SJSA1 (cell line): ENCODE measurements at regions not wholly inside any gene's neighbourhood (a gene's known extent, or its start where the extent isn't known, plus 50 kb on each side); places are given as distances from the start of the nearest gene placed in this dataset.

Source experiments
- DNase-seq, 2 experiments: peaks; one replicate each; pipeline ENCODE4 v3.0.0-alpha.2; 2015 to 2020; ENCODE audit warnings: low spot score in 2 of 2, low read depth in 1 of 2
- H3K27ac ChIP-seq: fragments of 250-450 bp; sonication (Bioruptor Pico); 2 replicates; pipeline ENCODE4 v1.5.1; 2020; ENCODE audit warnings: mild to moderate bottlenecking, moderate library complexity
- H3K27me3 ChIP-seq: fragments of 250-450 bp; sonication (Bioruptor Pico); replicated peaks from 2 replicates; pipeline ENCODE4 v1.5.1; 2020; ENCODE audit warnings: mild to moderate bottlenecking, moderate library complexity
- H3K36me3 ChIP-seq: fragments of 250-450 bp; sonication (Bioruptor Pico); 2 replicates; pipeline ENCODE4 v1.5.1; 2020; ENCODE audit warnings: mild to moderate bottlenecking
- H3K4me1 ChIP-seq: fragments of 250-450 bp; sonication (Bioruptor Pico); replicated peaks from 2 replicates; pipeline ENCODE4 v1.6.1; 2021; ENCODE audit warnings: mild to moderate bottlenecking
- H3K4me3 ChIP-seq: fragments of 250-450 bp; sonication (Bioruptor Pico); 2 replicates; pipeline ENCODE4 v1.5.1; 2020; ENCODE audit warnings: mild to moderate bottlenecking
- H3K9me3 ChIP-seq: fragments of 250-450 bp; sonication (Bioruptor Pico); replicated peaks from 2 replicates; pipeline ENCODE4 v1.5.1; 2020; ENCODE audit warnings: mild to moderate bottlenecking

- no peaks in the 10 kb centered on the region for H3K9me3 ChIP-seq
- no peaks in the 10 kb centered on the region for H3K4me1 ChIP-seq
- DNase-seq, result no peak
Observed at GRCh38 chr22:49642741-49643140, 184.9 kb downstream of the BRD1 start.

GRCh38 chr22:49642331-49642730 is 185.3 kb downstream of the BRD1 start:
- H3K9me3 ChIP-seq, result no peaks in the 10 kb centered on the region

More at GRCh38 chr22:49642741-49643140, 184.9 kb downstream of the BRD1 start:
- Histone ChIP-seq H3K36me3 (no peaks in the 10 kb centered on the region), H3K27ac (no peak overlapping the region), H3K4me3 (no peak overlapping the region), H3K27me3 (peaks cover 13% of the 10 kb centered on the region)

GRCh38 chr22:49641770-49642313 is 185.8 kb downstream of the BRD1 start:
- Histone ChIP-seq H3K4me3 (no peak overlapping the region), H3K9me3 (no peaks in the 10 kb centered on the region)

More at GRCh38 chr22:49642331-49642730, 185.3 kb downstream of the BRD1 start:
- H3K4me3 ChIP-seq, result no peak overlapping the region
- H3K36me3 ChIP-seq, result no peaks in the 10 kb centered on the region
- no peak for DNase-seq
- H3K27me3 ChIP-seq, result peaks cover 17% of the 10 kb centered on the region
- no peaks in the 10 kb centered on the region for H3K4me1 ChIP-seq
- H3K27ac ChIP-seq, result no peak overlapping the region

DNA sequence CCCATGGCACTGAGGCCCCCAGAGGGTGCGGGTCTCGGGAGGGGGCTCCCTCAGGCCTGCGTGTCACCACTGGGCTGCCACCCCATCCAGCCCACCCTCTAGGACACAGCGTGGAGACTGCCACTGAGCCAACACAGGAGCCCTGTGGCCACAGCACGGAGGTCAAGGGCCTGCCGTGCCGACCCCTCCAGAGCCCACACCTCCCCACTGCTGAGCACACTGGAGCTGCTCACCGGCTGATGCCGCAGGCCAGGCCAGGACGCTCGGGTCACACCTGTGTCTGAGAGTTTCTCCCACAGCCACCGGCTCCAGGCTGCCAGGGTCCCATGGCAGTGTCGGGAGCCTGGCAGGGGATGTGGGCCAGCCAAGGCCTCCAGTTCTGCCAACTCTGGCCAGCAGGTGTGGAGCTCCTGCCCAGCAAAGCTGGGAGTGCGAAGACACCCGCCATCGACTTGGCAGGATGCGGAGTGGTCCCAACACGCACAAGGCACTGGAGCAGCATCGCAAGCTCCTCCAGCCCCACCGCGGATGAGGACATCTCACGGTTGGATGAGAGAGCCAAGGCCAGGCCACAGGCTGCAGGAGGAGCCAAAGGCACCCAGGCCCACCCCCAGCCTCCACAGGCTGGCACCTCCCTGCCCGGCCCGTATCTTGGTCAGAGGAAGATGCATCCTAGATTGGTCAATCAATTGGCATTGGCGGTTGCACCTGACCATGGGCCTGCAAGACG is 187.1 kb downstream of the BRD1 start:
- Histone ChIP-seq H3K27me3 (peaks cover 30% of the 10 kb centered on the region), H3K4me1 (no peaks in the 10 kb centered on the region), H3K9me3 (no peaks in the 10 kb centered on the region), H3K27ac (no peak overlapping the region), H3K4me3 (no peak overlapping the region), H3K36me3 (no peaks in the 10 kb centered on the region)
- DNase-seq, result no peak

More at GRCh38 chr22:49641770-49642313, 185.8 kb downstream of the BRD1 start:
- Histone ChIP-seq H3K27me3 (peaks cover 22% of the 10 kb centered on the region), H3K36me3 (no peaks in the 10 kb centered on the region), H3K4me1 (no peaks in the 10 kb centered on the region), H3K27ac (no peak overlapping the region)
- DNase-seq, result no peak

DNA sequence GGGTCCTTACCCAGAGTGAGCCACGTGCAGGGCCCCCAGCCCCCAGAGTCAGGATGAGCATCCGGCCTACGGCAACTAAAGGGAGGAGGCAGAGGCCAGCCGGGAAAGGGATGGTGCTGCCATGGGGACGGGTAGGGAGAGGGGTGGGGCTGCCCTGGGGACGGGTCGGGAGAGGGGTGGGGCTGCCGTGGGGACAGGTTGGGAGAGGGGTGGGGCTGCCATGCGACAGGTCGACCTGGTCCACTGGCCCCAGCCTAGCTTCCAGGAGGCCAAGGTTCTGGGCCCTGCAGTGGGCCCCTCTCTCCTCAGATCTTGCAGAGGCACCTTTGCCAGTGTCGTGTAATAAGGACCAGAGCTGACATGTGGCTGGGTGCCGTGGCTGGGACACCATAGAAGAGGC is 187.7 kb downstream of the BRD1 start:
- peaks cover 30% of the 10 kb centered on the region for H3K27me3 ChIP-seq
- H3K4me1 ChIP-seq, result no peaks in the 10 kb centered on the region
- H3K9me3 ChIP-seq, result no peaks in the 10 kb centered on the region
- no peak overlapping the region for H3K27ac ChIP-seq
- no peak for DNase-seq
- H3K4me3 ChIP-seq, result no peak overlapping the region
- no peaks in the 10 kb centered on the region for H3K36me3 ChIP-seq

GRCh38 chr22:49638788-49639187 is 188.9 kb downstream of the BRD1 start:
- H3K36me3 ChIP-seq, result no peaks in the 10 kb centered on the region
- H3K27ac ChIP-seq, result no peak overlapping the region
- no peak overlapping the region for H3K4me3 ChIP-seq
- DNase-seq, result no peak
- H3K4me1 ChIP-seq, result no peaks in the 10 kb centered on the region
- peaks cover 30% of the 10 kb centered on the region for H3K27me3 ChIP-seq
- no peaks in the 10 kb centered on the region for H3K9me3 ChIP-seq

GRCh38 chr22:49638001-49638400 is 189.7 kb downstream of the BRD1 start:
- Histone ChIP-seq H3K36me3 (no peaks in the 10 kb centered on the region), H3K27ac (no peak overlapping the region), H3K9me3 (no peaks in the 10 kb centered on the region), H3K27me3 (peaks cover 33% of the 10 kb centered on the region), H3K4me1 (no peaks in the 10 kb centered on the region), H3K4me3 (no peak overlapping the region)
- no peak for DNase-seq

- H3K9me3 ChIP-seq, result no peaks in the 10 kb centered on the region
- H3K4me1 ChIP-seq, result peaks cover 1% of the 10 kb centered on the region
- H3K27ac ChIP-seq, result no peak overlapping the region
- peaks cover 33% of the 10 kb centered on the region for H3K27me3 ChIP-seq
- no peak for DNase-seq
- no peak overlapping the region for H3K4me3 ChIP-seq
- no peaks in the 10 kb centered on the region for H3K36me3 ChIP-seq
Observed at GRCh38 chr22:49637255-49637760, 190.4 kb downstream of the BRD1 start.

GRCh38 chr22:49636649-49637048 is 191.0 kb downstream of the BRD1 start:
- DNase-seq, result no peak
- Histone ChIP-seq H3K36me3 (no peaks in the 10 kb centered on the region), H3K27ac (no peak overlapping the region), H3K27me3 (peaks cover 33% of the 10 kb centered on the region), H3K4me1 (peaks cover 5% of the 10 kb centered on the region), H3K4me3 (no peak overlapping the region), H3K9me3 (no peaks in the 10 kb centered on the region)

- Histone ChIP-seq H3K4me1 (peaks cover 5% of the 10 kb centered on the region), H3K27me3 (peaks cover 33% of the 10 kb centered on the region), H3K36me3 (no peaks in the 10 kb centered on the region), H3K9me3 (no peaks in the 10 kb centered on the region), H3K27ac (no peak overlapping the region), H3K4me3 (no peak overlapping the region)
- no peak for DNase-seq
Observed at GRCh38 chr22:49636214-49636613, 191.5 kb downstream of the BRD1 start.

- no peaks in the 10 kb centered on the region for H3K9me3 ChIP-seq
Observed at GRCh38 chr22:49634006-49634772, 193.5 kb downstream of the BRD1 start.

GRCh38 chr22:49633010-49633324 is 194.7 kb downstream of the BRD1 start:
- H3K9me3 ChIP-seq, result no peaks in the 10 kb centered on the region
- H3K27me3 ChIP-seq, result peaks cover 32% of the 10 kb centered on the region
- H3K27ac ChIP-seq, result no peak overlapping the region
- H3K4me1 ChIP-seq, result peaks cover 5% of the 10 kb centered on the region
- no peak for DNase-seq
- H3K4me3 ChIP-seq, result no peak overlapping the region
- H3K36me3 ChIP-seq, result no peaks in the 10 kb centered on the region

More at GRCh38 chr22:49634006-49634772, 193.5 kb downstream of the BRD1 start:
- Histone ChIP-seq H3K36me3 (no peaks in the 10 kb centered on the region), H3K4me1 (peaks cover 5% of the 10 kb centered on the region), H3K4me3 (no peak overlapping the region), H3K27me3 (peaks cover 33% of the 10 kb centered on the region), H3K27ac (no peak overlapping the region)
- DNase-seq, result no peak

- no peaks in the 10 kb centered on the region for H3K36me3 ChIP-seq
Observed at GRCh38 chr22:49632199-49633009, 195.3 kb downstream of the BRD1 start.

More at GRCh38 chr22:49632199-49633009, 195.3 kb downstream of the BRD1 start:
- Histone ChIP-seq H3K4me1 (peaks cover 5% of the 10 kb centered on the region), H3K9me3 (no peaks in the 10 kb centered on the region), H3K27me3 (peaks cover 31% of the 10 kb centered on the region), H3K27ac (no peak overlapping the region), H3K4me3 (no peak overlapping the region)
- DNase-seq, result peak in 1 of 2 experiments; percentile 54
